ENCODE measurements at regions not wholly inside any gene's neighbourhood (a gene's known extent, or its start where the extent isn't known, plus 50 kb on each side); places are given as distances from the start of the nearest gene placed in this dataset.

GRCh38 chr21:31448496-31448895 lies 104.4 kb upstream of the TIAM1 start:
- Histone ChIP-seq H3K9ac (ENCODE audit: low read length) (no peak overlapping the region), H3K27ac (ENCODE audit: low read length, poor library complexity, severe bottlenecking) (no peak overlapping the region), H2BK5ac (ENCODE audit: low read depth, low read length, poor library complexity, severe bottlenecking) (no peak overlapping the region), H4K91ac (ENCODE audit: low read length) (no peak overlapping the region), H3K79me1 (replicated peaks; ENCODE audit: low read length, poor library complexity, severe bottlenecking) (no peaks in the 10 kb centered on the region), H2BK12ac (ENCODE audit: low read length in 2 of 2) (no peak overlapping the region), H3K4me2 (ENCODE audit: low read length, poor library complexity, severe bottlenecking) (no peak overlapping the region), H3K23ac (ENCODE audit: low read length in 2 of 2) (no peak overlapping the region), H3K14ac (ENCODE audit: low read length in 2 of 2) (no peak overlapping the region), H4K8ac (ENCODE audit: low read length) (no peak overlapping the region), H3K18ac (ENCODE audit: low read depth in 1 of 2, low read length in 2 of 2) (no peak overlapping the region), H3K4me1 (ENCODE audit: control insufficient read depth, insufficient read depth, low read depth, low read length) (peaks cover 1% of the 10 kb centered on the region), H2BK15ac (ENCODE audit: low read depth, poor library complexity, severe bottlenecking) (no peak overlapping the region), H3K9me3 (ENCODE audit: control insufficient read depth, low read length) (no peaks in the 10 kb centered on the region), H2BK120ac (ENCODE audit: low read depth, low read length) (no peak overlapping the region), H3K4ac (ENCODE audit: low read depth in 1 of 2, low read length in 2 of 2) (no peak overlapping the region), H2AFZ (ENCODE audit: low read depth, low read length) (no peak overlapping the region), H3K27me3 (ENCODE audit: control insufficient read depth in 1 of 2, insufficient read depth in 1 of 2, low read length in 2 of 2) (no peaks in the 10 kb centered on the region), H3K36me3 (ENCODE audit: control insufficient read depth in 1 of 2, insufficient read depth in 2 of 2, low read depth in 1 of 2, low read length in 2 of 2) (no peaks in the 10 kb centered on the region), H3K4me3 (ENCODE audit: insufficient read depth in 1 of 2, low read depth in 1 of 2, low read length in 2 of 2) (no peak overlapping the region), H2AK5ac (ENCODE audit: low read length, severe bottlenecking) (no peak overlapping the region)
- DNase-seq, result no peak
- 67% methylated on average over 3 of the region's 3 CpGs for WGBS

DNA sequence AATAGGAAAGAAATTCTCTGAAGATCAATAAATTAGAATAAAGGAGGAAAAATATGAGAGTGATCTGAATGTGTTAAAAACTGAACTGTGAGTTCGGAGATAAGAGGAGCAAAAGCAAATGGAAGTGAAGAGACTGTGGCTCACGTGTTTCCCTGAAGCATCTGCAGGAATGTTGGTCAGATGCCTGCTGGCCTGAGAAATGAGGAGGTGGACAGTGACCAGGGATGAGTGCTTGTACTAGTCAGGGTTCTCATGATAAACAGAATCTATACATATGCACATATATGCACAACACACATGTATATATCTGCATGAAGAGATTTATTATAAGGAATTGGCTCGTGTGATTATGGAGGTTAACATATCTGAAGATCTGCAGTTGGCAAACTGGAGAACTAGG lies 103.4 kb upstream of the TIAM1 start:
- Histone ChIP-seq H3K4ac (ENCODE audit: low read depth in 1 of 2, low read length in 2 of 2) (no peak overlapping the region), H3K4me2 (ENCODE audit: low read length, poor library complexity, severe bottlenecking) (no peak overlapping the region), H3K36me3 (ENCODE audit: control insufficient read depth in 1 of 2, insufficient read depth in 2 of 2, low read depth in 1 of 2, low read length in 2 of 2) (no peaks in the 10 kb centered on the region), H3K23ac (ENCODE audit: low read length in 2 of 2) (no peak overlapping the region), H3K79me1 (replicated peaks; ENCODE audit: low read length, poor library complexity, severe bottlenecking) (no peaks in the 10 kb centered on the region), H2BK12ac (ENCODE audit: low read length in 2 of 2) (no peak overlapping the region), H4K91ac (ENCODE audit: low read length) (no peak overlapping the region), H3K27ac (ENCODE audit: low read length, poor library complexity, severe bottlenecking) (no peak overlapping the region), H2BK5ac (ENCODE audit: low read depth, low read length, poor library complexity, severe bottlenecking) (no peak overlapping the region), H2BK120ac (ENCODE audit: low read depth, low read length) (no peak overlapping the region), H2AK5ac (ENCODE audit: low read length, severe bottlenecking) (no peak overlapping the region), H3K14ac (ENCODE audit: low read length in 2 of 2) (no peak overlapping the region), H3K27me3 (ENCODE audit: control insufficient read depth in 1 of 2, insufficient read depth in 1 of 2, low read length in 2 of 2) (no peaks in the 10 kb centered on the region), H3K9me3 (ENCODE audit: control insufficient read depth, low read length) (no peaks in the 10 kb centered on the region), H3K9ac (ENCODE audit: low read length) (no peak overlapping the region), H4K8ac (ENCODE audit: low read length) (no peak overlapping the region), H3K18ac (ENCODE audit: low read depth in 1 of 2, low read length in 2 of 2) (no peak overlapping the region), H2AFZ (ENCODE audit: low read depth, low read length) (no peak overlapping the region), H3K4me1 (ENCODE audit: control insufficient read depth, insufficient read depth, low read depth, low read length) (peaks cover 1% of the 10 kb centered on the region), H3K4me3 (ENCODE audit: insufficient read depth in 1 of 2, low read depth in 1 of 2, low read length in 2 of 2) (no peak overlapping the region), H2BK15ac (ENCODE audit: low read depth, poor library complexity, severe bottlenecking) (no peak overlapping the region)
- 38% methylated on average over 3 of the region's 3 CpGs for whole genome bisulfite sequencing
- DNase-seq, result peak; percentile 28

DNA sequence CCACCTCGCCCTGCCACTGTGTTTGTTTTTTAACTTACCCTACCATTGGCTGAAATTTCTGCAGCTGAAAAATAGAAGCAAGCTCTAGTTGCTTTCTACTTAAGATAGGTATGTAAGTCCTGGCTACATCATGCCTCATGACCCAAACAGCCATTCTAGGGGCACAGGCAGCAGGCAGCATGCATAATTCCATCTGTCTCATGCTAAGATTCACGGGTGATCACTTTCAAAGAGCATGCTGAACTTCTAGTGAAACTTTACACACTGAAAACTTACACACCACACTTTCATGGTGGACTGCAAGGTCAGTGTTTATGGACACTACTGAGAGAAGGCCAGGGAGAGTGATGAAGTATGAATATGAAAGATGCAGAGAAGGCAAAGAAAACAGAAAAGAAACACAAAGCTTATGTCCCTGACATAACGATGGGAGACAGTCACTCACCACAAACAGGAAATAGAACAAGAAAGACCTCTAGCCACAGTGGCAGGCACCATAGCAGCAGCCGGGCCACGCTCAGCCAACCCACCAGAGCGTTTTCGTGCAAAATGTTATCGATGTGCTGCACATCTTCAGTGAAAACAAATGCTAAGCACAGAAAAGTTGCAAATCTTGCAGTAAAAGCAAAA lies 102.3 kb upstream of the TIAM1 start:
- no peak overlapping the region for H3K9ac ChIP-seq (ENCODE audit: low read length)
- no peaks in the 10 kb centered on the region for H3K36me3 ChIP-seq (ENCODE audit: control insufficient read depth in 1 of 2, insufficient read depth in 2 of 2, low read depth in 1 of 2, low read length in 2 of 2)
- H2AFZ ChIP-seq (ENCODE audit: low read depth, low read length), result no peak overlapping the region
- DNase-seq, result no peak
- no peak overlapping the region for H3K4ac ChIP-seq (ENCODE audit: low read depth in 1 of 2, low read length in 2 of 2)
- H2AK5ac ChIP-seq (ENCODE audit: low read length, severe bottlenecking), result no peak overlapping the region
- no peak overlapping the region for H3K4me2 ChIP-seq (ENCODE audit: low read length, poor library complexity, severe bottlenecking)
- H2BK120ac ChIP-seq (ENCODE audit: low read depth, low read length), result no peak overlapping the region
- H2BK5ac ChIP-seq (ENCODE audit: low read depth, low read length, poor library complexity, severe bottlenecking), result no peak overlapping the region
- WGBS, result 80% methylated on average over 7 of the region's 8 CpGs
- H2BK12ac ChIP-seq (ENCODE audit: low read length in 2 of 2), result no peak overlapping the region
- H3K14ac ChIP-seq (ENCODE audit: low read length in 2 of 2), result no peak overlapping the region
- peaks cover 1% of the 10 kb centered on the region for H3K4me1 ChIP-seq (ENCODE audit: control insufficient read depth, insufficient read depth, low read depth, low read length)
- H3K4me3 ChIP-seq (ENCODE audit: insufficient read depth in 1 of 2, low read depth in 1 of 2, low read length in 2 of 2), result no peak overlapping the region
- H3K23ac ChIP-seq (ENCODE audit: low read length in 2 of 2), result no peak overlapping the region
- H4K8ac ChIP-seq (ENCODE audit: low read length), result no peak overlapping the region
- H3K79me1 ChIP-seq (replicated peaks; ENCODE audit: low read length, poor library complexity, severe bottlenecking), result no peaks in the 10 kb centered on the region
- no peak overlapping the region for H4K91ac ChIP-seq (ENCODE audit: low read length)
- peaks cover 3% of the 10 kb centered on the region for H3K9me3 ChIP-seq (ENCODE audit: control insufficient read depth, low read length)
- H2BK15ac ChIP-seq (ENCODE audit: low read depth, poor library complexity, severe bottlenecking), result no peak overlapping the region
- H3K18ac ChIP-seq (ENCODE audit: low read depth in 1 of 2, low read length in 2 of 2), result no peak overlapping the region
- no peaks in the 10 kb centered on the region for H3K27me3 ChIP-seq (ENCODE audit: control insufficient read depth in 1 of 2, insufficient read depth in 1 of 2, low read length in 2 of 2)
- H3K27ac ChIP-seq (ENCODE audit: low read length, poor library complexity, severe bottlenecking), result no peak overlapping the region

- 99% methylated on average over 3 of the region's 4 CpGs for WGBS
- Histone ChIP-seq H3K9me3 (ENCODE audit: control insufficient read depth, low read length) (peaks cover 10% of the 10 kb centered on the region), H3K4ac (ENCODE audit: low read depth in 1 of 2, low read length in 2 of 2) (no peak overlapping the region), H3K4me2 (ENCODE audit: low read length, poor library complexity, severe bottlenecking) (no peak overlapping the region), H2BK5ac (ENCODE audit: low read depth, low read length, poor library complexity, severe bottlenecking) (no peak overlapping the region), H4K8ac (ENCODE audit: low read length) (no peak overlapping the region), H4K91ac (ENCODE audit: low read length) (no peak overlapping the region), H3K9ac (ENCODE audit: low read length) (no peak overlapping the region), H3K23ac (ENCODE audit: low read length in 2 of 2) (no peak overlapping the region), H3K18ac (ENCODE audit: low read depth in 1 of 2, low read length in 2 of 2) (no peak overlapping the region), H2BK120ac (ENCODE audit: low read depth, low read length) (no peak overlapping the region), H3K14ac (ENCODE audit: low read length in 2 of 2) (no peak overlapping the region), H2AK5ac (ENCODE audit: low read length, severe bottlenecking) (no peak overlapping the region), H3K27ac (ENCODE audit: low read length, poor library complexity, severe bottlenecking) (no peak overlapping the region), H3K4me1 (ENCODE audit: control insufficient read depth, insufficient read depth, low read depth, low read length) (no peaks in the 10 kb centered on the region), H3K27me3 (ENCODE audit: control insufficient read depth in 1 of 2, insufficient read depth in 1 of 2, low read length in 2 of 2) (no peaks in the 10 kb centered on the region), H3K4me3 (ENCODE audit: insufficient read depth in 1 of 2, low read depth in 1 of 2, low read length in 2 of 2) (no peak overlapping the region), H3K79me1 (replicated peaks; ENCODE audit: low read length, poor library complexity, severe bottlenecking) (no peaks in the 10 kb centered on the region), H2BK12ac (ENCODE audit: low read length in 2 of 2) (no peak overlapping the region), H2AFZ (ENCODE audit: low read depth, low read length) (no peak overlapping the region), H2BK15ac (ENCODE audit: low read depth, poor library complexity, severe bottlenecking) (no peak overlapping the region), H3K36me3 (ENCODE audit: control insufficient read depth in 1 of 2, insufficient read depth in 2 of 2, low read depth in 1 of 2, low read length in 2 of 2) (no peaks in the 10 kb centered on the region)
- no peak for DNase-seq
Measured at GRCh38 chr21:31445137-31445536, 101.1 kb upstream of the TIAM1 start.

Data from mesenchymal stem cell (in vitro differentiated cells and primary cell).